ENCODE measurements at regions not wholly inside any gene's neighbourhood (a gene's known extent, or its start where the extent isn't known, plus 50 kb on each side); places are given as distances from the start of the nearest gene placed in this dataset.

DNA sequence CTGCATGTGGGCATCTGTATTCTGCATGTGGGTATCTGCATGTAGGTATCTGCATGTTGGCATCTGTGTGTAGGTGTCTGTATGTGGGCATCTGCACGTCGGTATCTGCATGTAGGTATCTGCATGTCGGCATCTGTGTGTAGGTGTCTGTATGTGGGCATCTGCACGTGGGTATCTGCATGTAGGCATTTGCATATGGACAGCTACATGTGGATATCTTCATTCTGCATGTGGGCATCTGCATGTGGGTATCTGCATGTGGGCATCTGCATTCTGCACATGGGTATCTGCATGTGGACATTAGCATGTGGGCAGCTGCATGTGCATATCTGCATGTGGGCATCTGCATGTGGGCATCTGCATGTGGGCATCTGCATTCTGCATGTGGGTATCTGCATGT lies 537.4 kb downstream of the RNF144A start:
- TF ChIP-seq HOXB5 (CRISPR knock-in tag; IDR thresholded peaks at IDR 0.05) = no peak
- TF ChIP-seq, protein P1, sequence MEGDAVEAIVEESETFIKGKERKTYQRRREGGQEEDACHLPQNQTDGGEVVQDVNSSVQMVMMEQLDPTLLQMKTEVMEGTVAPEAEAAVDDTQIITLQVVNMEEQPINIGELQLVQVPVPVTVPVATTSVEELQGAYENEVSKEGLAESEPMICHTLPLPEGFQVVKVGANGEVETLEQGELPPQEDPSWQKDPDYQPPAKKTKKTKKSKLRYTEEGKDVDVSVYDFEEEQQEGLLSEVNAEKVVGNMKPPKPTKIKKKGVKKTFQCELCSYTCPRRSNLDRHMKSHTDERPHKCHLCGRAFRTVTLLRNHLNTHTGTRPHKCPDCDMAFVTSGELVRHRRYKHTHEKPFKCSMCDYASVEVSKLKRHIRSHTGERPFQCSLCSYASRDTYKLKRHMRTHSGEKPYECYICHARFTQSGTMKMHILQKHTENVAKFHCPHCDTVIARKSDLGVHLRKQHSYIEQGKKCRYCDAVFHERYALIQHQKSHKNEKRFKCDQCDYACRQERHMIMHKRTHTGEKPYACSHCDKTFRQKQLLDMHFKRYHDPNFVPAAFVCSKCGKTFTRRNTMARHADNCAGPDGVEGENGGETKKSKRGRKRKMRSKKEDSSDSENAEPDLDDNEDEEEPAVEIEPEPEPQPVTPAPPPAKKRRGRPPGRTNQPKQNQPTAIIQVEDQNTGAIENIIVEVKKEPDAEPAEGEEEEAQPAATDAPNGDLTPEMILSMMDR (IDR thresholded peaks at IDR 0.05) = no peak
